GM13976 (cell line): ENCODE measurements at regions not wholly inside any gene's neighbourhood (a gene's known extent, or its start where the extent isn't known, plus 50 kb on each side); places are given as distances from the start of the nearest gene placed in this dataset.
"Not testable (repeated sequence)": the region's sequence is repeated elsewhere in the genome, so short reads cannot be mapped to it uniquely, and the experiment has no call there.

ENCODE experiments used
- DNase-seq: peaks from one replicate; pipeline ENCODE4 v3.0.0; 2012; ENCODE audit warnings: low spot score
- CTCF ChIP-seq: IDR thresholded peaks from 2 replicates; pipeline ENCODE4 v1.5.1; 2012; ENCODE audit warnings: borderline replicate concordance, mild to moderate bottlenecking; ENCODE audit not compliant: insufficient read depth; ENCODE audit errors: extremely low read depth, missing control alignments, control extremely low read depth
- in situ Hi-C: fragments of 300-500 bp; cut with MboI; formaldehyde crosslinking; loops from one replicate; pipeline ENCODE4 v1.12.0; 2022; ENCODE audit warnings: low sequenced_read_pairs, mixed read lengths, inconsistent platforms; ENCODE audit not compliant: unreplicated experiment

DNA sequence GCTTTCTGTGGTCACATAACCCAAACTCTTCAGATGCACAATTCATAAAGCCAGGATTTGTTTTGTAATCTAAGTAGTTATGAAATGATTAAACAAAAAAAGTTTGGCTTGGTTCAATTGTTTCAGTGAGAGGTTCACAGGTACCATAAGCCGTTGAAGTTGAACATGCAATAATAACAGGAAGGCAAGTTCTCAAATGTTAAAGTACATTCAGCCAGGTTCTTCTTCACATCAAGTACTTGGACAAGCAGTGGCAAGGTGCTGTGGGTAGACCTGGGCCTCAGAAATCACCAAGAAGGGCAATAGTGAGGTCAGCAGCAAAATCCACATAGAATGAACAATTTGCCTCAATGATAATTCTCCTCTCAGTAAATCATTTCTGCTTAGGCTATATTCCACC, 175.5 kb downstream of the EPM2A start:
- in situ Hi-C loops: no loop called here
- no peak for DNase-seq
- no peak for TF ChIP-seq CTCF

- DNase-seq: no peak
- in situ Hi-C loops: no loop called here
- TF ChIP-seq CTCF: no peak
Measured at GRCh38 chr6:145561095-145562072, 173.9 kb downstream of the EPM2A start.

GRCh38 chr6:145562771-145563615, 172.3 kb downstream of the EPM2A start:
- no peak for TF ChIP-seq CTCF
- DNase-seq: no peak
- in situ Hi-C loops: no loop called here

DNA sequence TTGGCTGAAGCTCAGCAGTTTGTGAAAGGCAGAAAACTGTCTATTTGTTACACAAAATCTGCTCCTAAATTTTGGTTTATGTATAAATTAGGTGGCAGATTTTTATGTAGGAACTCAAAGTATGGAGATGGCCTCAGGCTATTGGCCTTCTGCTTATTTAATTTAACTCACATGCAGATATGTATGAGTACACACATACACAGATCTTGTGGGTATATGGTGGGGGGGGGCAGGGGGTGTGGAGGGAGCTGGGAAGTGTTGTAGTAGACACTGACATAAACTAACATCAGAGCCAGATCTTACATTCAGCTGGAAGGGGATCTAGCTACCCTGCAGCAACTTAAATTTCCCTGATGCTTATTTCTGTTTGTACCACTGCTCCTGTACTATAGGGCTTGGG, 170.8 kb downstream of the EPM2A start:
- in situ Hi-C loops: no loop called here
- TF ChIP-seq CTCF: no peak
- DNase-seq: no peak

GRCh38 chr6:145567684-145568252, 167.6 kb downstream of the EPM2A start:
- TF ChIP-seq CTCF: no peak
- no peak for DNase-seq
- in situ Hi-C loops: no loop called here

DNA sequence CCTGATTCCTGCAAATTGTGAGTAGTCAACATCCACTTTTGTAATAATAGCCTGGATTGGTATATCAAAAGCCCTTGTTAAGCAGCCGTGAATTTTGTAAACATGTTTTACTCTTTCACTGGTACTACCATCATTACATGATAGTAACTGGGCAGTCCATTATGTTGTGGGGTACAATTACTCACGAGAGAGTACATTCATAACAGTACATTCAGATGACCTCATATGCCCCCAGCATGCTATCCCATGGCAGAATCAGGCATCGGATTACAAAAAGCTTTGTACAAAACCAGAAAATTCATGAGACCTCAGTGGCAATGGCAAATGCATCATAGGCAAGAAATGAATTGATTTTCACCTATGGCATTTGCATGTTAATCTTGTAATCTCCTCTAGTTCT, 166.2 kb downstream of the EPM2A start:
- no peak for DNase-seq
- in situ Hi-C loops: no loop called here
- TF ChIP-seq CTCF: no peak

DNA sequence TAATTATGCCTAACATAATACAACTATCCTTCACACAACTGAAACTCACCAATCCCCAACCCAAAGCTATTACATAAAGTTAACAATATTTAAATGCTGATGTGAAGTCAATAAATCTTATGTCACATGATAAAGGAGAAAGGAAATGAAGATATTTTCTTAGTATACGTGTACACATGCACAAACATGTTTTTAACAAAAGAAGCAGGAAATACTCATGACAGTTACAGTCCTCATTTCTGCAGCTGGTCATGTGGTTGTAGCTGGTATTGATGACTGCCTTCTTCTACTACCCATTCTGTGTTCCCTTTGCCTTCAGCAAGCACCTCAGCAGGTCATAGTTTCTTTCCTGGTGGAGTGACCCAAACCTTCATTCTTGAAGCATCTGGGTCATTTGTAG, 165.0 kb downstream of the EPM2A start:
- in situ Hi-C loops, DNase-seq: not testable (repeated sequence)

DNA sequence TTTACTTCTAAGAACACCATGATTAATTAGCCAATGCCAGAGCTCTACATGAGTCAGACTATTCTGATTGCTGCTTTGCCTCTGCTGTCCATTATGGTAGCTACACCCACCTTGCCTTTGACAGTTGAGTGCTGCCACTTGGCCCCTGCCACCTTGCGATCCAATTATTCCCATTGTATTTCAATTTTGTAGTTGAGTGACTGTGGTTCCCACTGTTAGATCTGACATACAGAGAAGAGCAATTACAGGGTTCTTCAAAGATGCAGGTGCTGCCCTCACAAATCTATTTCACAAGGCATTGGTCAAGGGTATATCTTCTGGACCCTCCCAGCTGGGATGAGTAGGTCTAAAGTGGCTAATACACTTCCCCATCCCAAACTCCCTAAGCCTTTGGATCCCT, 161.1 kb downstream of the EPM2A start:
- in situ Hi-C loops: not testable (repeated sequence)

More for the DNA sequence above, 161.1 kb downstream of the EPM2A start:
- not testable (repeated sequence) for DNase-seq
